ENCODE measurements at regions not wholly inside any gene's neighbourhood (a gene's known extent, or its start where the extent isn't known, plus 50 kb on each side); places are given as distances from the start of the nearest gene placed in this dataset.

DNA sequence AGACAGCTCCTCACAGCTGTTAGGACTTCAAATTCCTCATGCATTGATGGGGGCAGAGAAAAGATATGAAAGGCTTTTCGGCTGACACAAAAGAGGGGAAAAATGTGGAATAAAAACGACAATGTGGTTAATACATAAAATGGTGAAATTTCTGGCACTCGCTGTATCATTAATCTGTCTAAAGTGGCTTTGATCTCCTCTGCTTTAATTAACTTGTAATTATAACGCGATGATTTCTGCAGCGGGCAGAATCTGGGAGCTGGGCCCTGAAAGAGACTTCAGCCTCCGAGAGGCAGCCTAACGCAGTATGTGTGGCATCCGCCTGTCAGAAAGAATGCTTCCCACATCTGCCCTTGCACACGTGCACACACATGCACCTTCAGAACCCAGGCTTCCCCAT is 144.1 kb upstream of the IGSF21 start:
- no peak overlapping the region for H2AFZ ChIP-seq (ENCODE audit: low read depth, low read length, poor library complexity, severe bottlenecking)
- no peak overlapping the region for H3K9ac ChIP-seq (ENCODE audit: low read length)
- no peaks in the 10 kb centered on the region for H4K20me1 ChIP-seq (ENCODE audit: insufficient read depth)
- H3K4me3 ChIP-seq (replicated peaks in 1 of 2; ENCODE audit: low read depth in 1 of 2, low read length in 2 of 2) = no peak overlapping the region
- BruUV-seq (replicated peaks) = no TSS peak
- TF ChIP-seq ZFX (IDR thresholded peaks at IDR 0.05) (no peak), CEBPB (IDR thresholded peaks at IDR 0.05; ENCODE audit: low read depth) (no peak), FOSL1 (IDR thresholded peaks at IDR 0.05; ENCODE audit: low read depth) (no peak), CBX3 (IDR thresholded peaks at IDR 0.05; ENCODE audit: low read depth) (no peak), SIN3A (IDR thresholded peaks at IDR 0.05; ENCODE audit: low read depth) (no peak), ZNF274 (IDR thresholded peaks at IDR 0.05; ENCODE audit: low read depth, low read length) (no peak), EGR1 (IDR thresholded peaks at IDR 0.05; ENCODE audit: low read depth) (no peak), SRF (IDR thresholded peaks at IDR 0.05; ENCODE audit: low read depth) (no peak), TCF7L2 (IDR thresholded peaks at IDR 0.05; ENCODE audit: borderline replicate concordance, extremely low read depth, insufficient read depth, insufficient read length) (no peak), EZH2 (IDR thresholded peaks at IDR 0.05) (no peak), POLR2A (IDR thresholded peaks at IDR 0.05; ENCODE audit: borderline replicate concordance, extremely low read depth, insufficient read depth, insufficient read length) (no peak), SP1 (IDR thresholded peaks at IDR 0.05; ENCODE audit: low read depth) (no peak), RAD21 (IDR thresholded peaks at IDR 0.05; ENCODE audit: low read depth) (no peak), EZH2phosphoT487 (IDR thresholded peaks at IDR 0.05; ENCODE audit: borderline replicate concordance) (no peak), POLR2AphosphoS5 (IDR thresholded peaks at IDR 0.05; ENCODE audit: low read depth, low read length) (no peak), YY1 (IDR thresholded peaks at IDR 0.05; ENCODE audit: extremely low read depth, insufficient replicate concordance, low read depth, low read length) (no peak)
- TF ChIP-seq, protein P1, sequence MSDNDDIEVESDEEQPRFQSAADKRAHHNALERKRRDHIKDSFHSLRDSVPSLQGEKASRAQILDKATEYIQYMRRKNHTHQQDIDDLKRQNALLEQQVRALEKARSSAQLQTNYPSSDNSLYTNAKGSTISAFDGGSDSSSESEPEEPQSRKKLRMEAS (IDR thresholded peaks at IDR 0.05) = no peak
- TF ChIP-seq, protein P2, sequence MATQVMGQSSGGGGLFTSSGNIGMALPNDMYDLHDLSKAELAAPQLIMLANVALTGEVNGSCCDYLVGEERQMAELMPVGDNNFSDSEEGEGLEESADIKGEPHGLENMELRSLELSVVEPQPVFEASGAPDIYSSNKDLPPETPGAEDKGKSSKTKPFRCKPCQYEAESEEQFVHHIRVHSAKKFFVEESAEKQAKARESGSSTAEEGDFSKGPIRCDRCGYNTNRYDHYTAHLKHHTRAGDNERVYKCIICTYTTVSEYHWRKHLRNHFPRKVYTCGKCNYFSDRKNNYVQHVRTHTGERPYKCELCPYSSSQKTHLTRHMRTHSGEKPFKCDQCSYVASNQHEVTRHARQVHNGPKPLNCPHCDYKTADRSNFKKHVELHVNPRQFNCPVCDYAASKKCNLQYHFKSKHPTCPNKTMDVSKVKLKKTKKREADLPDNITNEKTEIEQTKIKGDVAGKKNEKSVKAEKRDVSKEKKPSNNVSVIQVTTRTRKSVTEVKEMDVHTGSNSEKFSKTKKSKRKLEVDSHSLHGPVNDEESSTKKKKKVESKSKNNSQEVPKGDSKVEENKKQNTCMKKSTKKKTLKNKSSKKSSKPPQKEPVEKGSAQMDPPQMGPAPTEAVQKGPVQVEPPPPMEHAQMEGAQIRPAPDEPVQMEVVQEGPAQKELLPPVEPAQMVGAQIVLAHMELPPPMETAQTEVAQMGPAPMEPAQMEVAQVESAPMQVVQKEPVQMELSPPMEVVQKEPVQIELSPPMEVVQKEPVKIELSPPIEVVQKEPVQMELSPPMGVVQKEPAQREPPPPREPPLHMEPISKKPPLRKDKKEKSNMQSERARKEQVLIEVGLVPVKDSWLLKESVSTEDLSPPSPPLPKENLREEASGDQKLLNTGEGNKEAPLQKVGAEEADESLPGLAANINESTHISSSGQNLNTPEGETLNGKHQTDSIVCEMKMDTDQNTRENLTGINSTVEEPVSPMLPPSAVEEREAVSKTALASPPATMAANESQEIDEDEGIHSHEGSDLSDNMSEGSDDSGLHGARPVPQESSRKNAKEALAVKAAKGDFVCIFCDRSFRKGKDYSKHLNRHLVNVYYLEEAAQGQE (IDR thresholded peaks at IDR 0.05; ENCODE audit: low read depth) = no peak
- TF ChIP-seq, protein P3, sequence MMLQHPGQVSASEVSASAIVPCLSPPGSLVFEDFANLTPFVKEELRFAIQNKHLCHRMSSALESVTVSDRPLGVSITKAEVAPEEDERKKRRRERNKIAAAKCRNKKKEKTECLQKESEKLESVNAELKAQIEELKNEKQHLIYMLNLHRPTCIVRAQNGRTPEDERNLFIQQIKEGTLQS (IDR thresholded peaks at IDR 0.05) = no peak
- TF ChIP-seq, protein P4, sequence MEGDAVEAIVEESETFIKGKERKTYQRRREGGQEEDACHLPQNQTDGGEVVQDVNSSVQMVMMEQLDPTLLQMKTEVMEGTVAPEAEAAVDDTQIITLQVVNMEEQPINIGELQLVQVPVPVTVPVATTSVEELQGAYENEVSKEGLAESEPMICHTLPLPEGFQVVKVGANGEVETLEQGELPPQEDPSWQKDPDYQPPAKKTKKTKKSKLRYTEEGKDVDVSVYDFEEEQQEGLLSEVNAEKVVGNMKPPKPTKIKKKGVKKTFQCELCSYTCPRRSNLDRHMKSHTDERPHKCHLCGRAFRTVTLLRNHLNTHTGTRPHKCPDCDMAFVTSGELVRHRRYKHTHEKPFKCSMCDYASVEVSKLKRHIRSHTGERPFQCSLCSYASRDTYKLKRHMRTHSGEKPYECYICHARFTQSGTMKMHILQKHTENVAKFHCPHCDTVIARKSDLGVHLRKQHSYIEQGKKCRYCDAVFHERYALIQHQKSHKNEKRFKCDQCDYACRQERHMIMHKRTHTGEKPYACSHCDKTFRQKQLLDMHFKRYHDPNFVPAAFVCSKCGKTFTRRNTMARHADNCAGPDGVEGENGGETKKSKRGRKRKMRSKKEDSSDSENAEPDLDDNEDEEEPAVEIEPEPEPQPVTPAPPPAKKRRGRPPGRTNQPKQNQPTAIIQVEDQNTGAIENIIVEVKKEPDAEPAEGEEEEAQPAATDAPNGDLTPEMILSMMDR (IDR thresholded peaks at IDR 0.05 in 2 of 3, conservative IDR thresholded peaks at IDR 0.05 in 1 of 3; ENCODE audit: borderline replicate concordance in 1 of 3, insufficient read depth in 1 of 3, low read depth in 2 of 3, low read length in 2 of 3) = no peak
- POLR2A ChIA-PET = no interaction called here
- no peaks in the 10 kb centered on the region for H3K9me2 ChIP-seq (ENCODE audit: insufficient read depth)
- no peaks in the 10 kb centered on the region for H3K9me3 ChIP-seq (ENCODE audit: control insufficient read depth in 1 of 2, insufficient read depth in 1 of 2, low read depth in 1 of 2, low read length in 2 of 2)
- RAD21 ChIA-PET (ENCODE audit: low non-redundant PET in 1 of 2, low total read pairs in 2 of 2, uncharacterized antibody in 2 of 2, unreplicated experiment in 2 of 2) = interaction anchor here in 1 of 2 experiments (0.7 kb wide), 1 partner anchor 16 kb away, joined by 3 read pairs; no protein-coding TSS in a partner anchor
- peaks cover 70% of the 10 kb centered on the region for H3K27me3 ChIP-seq (ENCODE audit: insufficient read depth, low read length)
- H3K79me2 ChIP-seq (ENCODE audit: insufficient read depth, low read length) = no peaks in the 10 kb centered on the region
- intact Hi-C loops (cut with micrococcal nuclease) = no loop called here
- DNase-seq (ENCODE audit: low read depth, low spot score) (no peak), ATAC-seq (no peak)
- H3K36me3 ChIP-seq (ENCODE audit: control insufficient read depth in 1 of 2, insufficient read depth in 2 of 2, low read length in 2 of 2) = no peaks in the 10 kb centered on the region
- CTCF ChIA-PET = no interaction called here
- no peak overlapping the region for H3K4me2 ChIP-seq (ENCODE audit: low read length)
- no peak overlapping the region for H3K27ac ChIP-seq (ENCODE audit: low read depth, low read length)
- no peaks in the 10 kb centered on the region for H3K4me1 ChIP-seq (ENCODE audit: control insufficient read depth in 1 of 2, insufficient read depth in 2 of 2, low read length in 2 of 2)

All from HCT116 (cell line).